ENCODE measurements at regions not wholly inside any gene's neighbourhood (a gene's known extent, or its start where the extent isn't known, plus 50 kb on each side); places are given as distances from the start of the nearest gene placed in this dataset.
"Not testable (repeated sequence)": the region's sequence is repeated elsewhere in the genome, so short reads cannot be mapped to it uniquely, and the experiment has no call there.

GRCh38 chr15:95180530-95180929, 949.2 kb downstream of the MCTP2 start:
- no peak for DNase-seq (ENCODE audit: low read depth)

GRCh38 chr15:95182091-95182490, 950.7 kb downstream of the MCTP2 start:
- no peak for DNase-seq (ENCODE audit: low read depth)

GRCh38 chr15:95192923-95193322, 961.6 kb downstream of the MCTP2 start:
- DNase-seq (ENCODE audit: low read depth), result no peak

- DNase-seq (ENCODE audit: low read depth), result no peak
These were observed 963.4 kb downstream of the MCTP2 start for GRCh38 chr15:95194746-95195145.

- DNase-seq (ENCODE audit: low read depth), result no peak
These were observed 965.0 kb downstream of the MCTP2 start for GRCh38 chr15:95196176-95196915.

GRCh38 chr15:95202569-95203349, 971.4 kb downstream of the MCTP2 start:
- no peak for DNase-seq (ENCODE audit: low read depth)

- DNase-seq (ENCODE audit: low read depth), result no peak
These were observed 973.7 kb downstream of the MCTP2 start for GRCh38 chr15:95205077-95205476.

- not testable (repeated sequence) for DNase-seq (ENCODE audit: low read depth)
These were observed 974.5 kb downstream of the MCTP2 start for GRCh38 chr15:95205830-95206229.

- DNase-seq (ENCODE audit: low read depth), result no peak
These were observed 976.7 kb downstream of the MCTP2 start for GRCh38 chr15:95208071-95208470.

- no peak for DNase-seq (ENCODE audit: low read depth)
These were observed 977.6 kb downstream of the MCTP2 start for GRCh38 chr15:95208988-95209387.

GRCh38 chr15:95210436-95210981, 979.1 kb downstream of the MCTP2 start:
- no peak for DNase-seq (ENCODE audit: low read depth)

GRCh38 chr15:95215017-95215416, 983.7 kb downstream of the MCTP2 start:
- DNase-seq (ENCODE audit: low read depth), result no peak

GRCh38 chr15:95226835-95227234, 995.5 kb downstream of the MCTP2 start:
- DNase-seq (ENCODE audit: low read depth), result no peak

GRCh38 chr15:95227235-95227634, 995.9 kb downstream of the MCTP2 start:
- no peak for DNase-seq (ENCODE audit: low read depth)

GRCh38 chr15:95228856-95229555, 997.6 kb downstream of the MCTP2 start:
- no peak for DNase-seq (ENCODE audit: low read depth)

GRCh38 chr15:95235033-95235432, 1003.7 kb downstream of the MCTP2 start:
- DNase-seq (ENCODE audit: low read depth), result no peak

- DNase-seq (ENCODE audit: low read depth), result no peak
These were observed 1016.0 kb downstream of the MCTP2 start for GRCh38 chr15:95247071-95247984.

GRCh38 chr15:95249524-95249923, 1018.2 kb downstream of the MCTP2 start:
- DNase-seq (ENCODE audit: low read depth), result no peak

GRCh38 chr15:95252404-95252803, 1021.0 kb downstream of the MCTP2 start:
- DNase-seq (ENCODE audit: low read depth), result no peak

GRCh38 chr15:95254263-95254662, 1022.9 kb downstream of the MCTP2 start:
- no peak for DNase-seq (ENCODE audit: low read depth)

- peak; percentile 18 for DNase-seq (ENCODE audit: low read depth)
These were observed 1028.2 kb downstream of the MCTP2 start for GRCh38 chr15:95259513-95259912.

Data from activated T-cell treated with anti-CD3 and anti-CD28 coated beads for 48 hours (primary cell).